ENCODE measurements at regions not wholly inside any gene's neighbourhood (a gene's known extent, or its start where the extent isn't known, plus 50 kb on each side); places are given as distances from the start of the nearest gene placed in this dataset.

DNA sequence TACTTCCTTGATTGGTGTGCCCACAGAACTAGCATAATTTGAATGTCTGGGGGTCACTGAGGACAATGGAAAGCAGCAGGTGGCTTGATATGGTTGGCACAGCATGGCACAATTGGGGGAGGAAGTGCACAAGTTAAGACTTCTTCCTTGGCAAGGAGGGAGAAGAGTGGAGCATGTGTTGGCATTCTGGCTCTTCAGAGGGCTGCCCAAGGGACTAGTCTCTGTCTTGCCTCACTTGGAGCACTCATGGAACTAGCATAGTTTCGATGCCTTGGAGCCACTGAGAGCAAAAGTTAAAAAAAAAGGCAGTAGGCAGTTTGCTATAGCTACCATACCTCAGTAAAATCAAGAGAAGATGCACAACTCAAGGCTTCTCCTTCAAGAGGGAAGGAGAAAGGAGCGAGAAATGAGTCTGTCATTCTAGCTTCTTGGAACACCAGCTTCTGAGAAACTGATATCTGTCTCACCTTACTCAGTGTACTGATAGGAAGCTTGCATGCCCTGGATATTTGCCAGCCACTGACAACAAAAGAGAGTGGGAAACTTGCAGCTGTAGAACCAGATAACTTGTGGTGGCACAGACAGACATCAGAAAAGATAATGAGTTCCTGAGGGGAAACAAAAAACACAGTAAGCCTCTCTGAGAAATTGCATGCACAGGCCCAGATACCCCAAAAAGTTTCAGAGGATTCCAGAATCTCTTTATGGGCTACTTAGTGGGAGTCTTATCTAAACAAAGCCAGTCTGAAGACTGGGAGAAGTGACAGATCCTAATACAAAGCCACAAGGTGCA is 207.5 kb upstream of the SAMSN1 start:
- Histone ChIP-seq H3K9ac (no peak overlapping the region), H3K4me1 (ENCODE audit: control insufficient read depth in 1 of 2, insufficient read depth in 2 of 2, low read depth in 1 of 2, low read length in 1 of 2) (no peaks in the 10 kb centered on the region), H3K36me3 (replicated peaks in 1 of 2; ENCODE audit: control insufficient read depth in 1 of 2, insufficient read depth in 2 of 2, low read length in 1 of 2) (no peaks in the 10 kb centered on the region), H3K27ac (ENCODE audit: low read depth in 2 of 2, low read length in 1 of 2) (no peak overlapping the region), H3K27me3 (ENCODE audit: insufficient read depth) (no peaks in the 10 kb centered on the region), H3K4me2 (no peak overlapping the region), H2AFZ (ENCODE audit: low read depth) (no peak overlapping the region), H3F3A (replicated peaks; ENCODE audit: insufficient read depth) (no peaks in the 10 kb centered on the region), H3K9me2 (0 out of 2 replicates have a peak, but pooled peaks cover 6% of the 10 kb centered on the region), H4K20me1 (ENCODE audit: insufficient read depth) (no peaks in the 10 kb centered on the region), H3K4me3 (ENCODE audit: low read depth in 2 of 2, low read length in 1 of 2) (no peak overlapping the region), H3K79me2 (ENCODE audit: insufficient read depth) (no peaks in the 10 kb centered on the region), H3K9me3 (no peaks in the 10 kb centered on the region)
- WGBS (ENCODE audit: low lambda C conversion rate) = 11% methylated on average over 2 of the region's 2 CpGs
- POLR2A ChIA-PET = no interaction called here
- DNase-seq = no peak
- CTCF ChIA-PET = no interaction called here
- no peak for TF ChIP-seq TAF1 (IDR thresholded peaks at IDR 0.05; ENCODE audit: borderline replicate concordance, low read depth, low read length)
- TF ChIP-seq, protein P1, sequence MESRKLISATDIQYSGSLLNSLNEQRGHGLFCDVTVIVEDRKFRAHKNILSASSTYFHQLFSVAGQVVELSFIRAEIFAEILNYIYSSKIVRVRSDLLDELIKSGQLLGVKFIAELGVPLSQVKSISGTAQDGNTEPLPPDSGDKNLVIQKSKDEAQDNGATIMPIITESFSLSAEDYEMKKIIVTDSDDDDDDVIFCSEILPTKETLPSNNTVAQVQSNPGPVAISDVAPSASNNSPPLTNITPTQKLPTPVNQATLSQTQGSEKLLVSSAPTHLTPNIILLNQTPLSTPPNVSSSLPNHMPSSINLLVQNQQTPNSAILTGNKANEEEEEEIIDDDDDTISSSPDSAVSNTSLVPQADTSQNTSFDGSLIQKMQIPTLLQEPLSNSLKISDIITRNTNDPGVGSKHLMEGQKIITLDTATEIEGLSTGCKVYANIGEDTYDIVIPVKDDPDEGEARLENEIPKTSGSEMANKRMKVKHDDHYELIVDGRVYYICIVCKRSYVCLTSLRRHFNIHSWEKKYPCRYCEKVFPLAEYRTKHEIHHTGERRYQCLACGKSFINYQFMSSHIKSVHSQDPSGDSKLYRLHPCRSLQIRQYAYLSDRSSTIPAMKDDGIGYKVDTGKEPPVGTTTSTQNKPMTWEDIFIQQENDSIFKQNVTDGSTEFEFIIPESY (IDR thresholded peaks at IDR 0.05; ENCODE audit: borderline replicate concordance, low read depth) = no peak
- TF ChIP-seq, protein P2, sequence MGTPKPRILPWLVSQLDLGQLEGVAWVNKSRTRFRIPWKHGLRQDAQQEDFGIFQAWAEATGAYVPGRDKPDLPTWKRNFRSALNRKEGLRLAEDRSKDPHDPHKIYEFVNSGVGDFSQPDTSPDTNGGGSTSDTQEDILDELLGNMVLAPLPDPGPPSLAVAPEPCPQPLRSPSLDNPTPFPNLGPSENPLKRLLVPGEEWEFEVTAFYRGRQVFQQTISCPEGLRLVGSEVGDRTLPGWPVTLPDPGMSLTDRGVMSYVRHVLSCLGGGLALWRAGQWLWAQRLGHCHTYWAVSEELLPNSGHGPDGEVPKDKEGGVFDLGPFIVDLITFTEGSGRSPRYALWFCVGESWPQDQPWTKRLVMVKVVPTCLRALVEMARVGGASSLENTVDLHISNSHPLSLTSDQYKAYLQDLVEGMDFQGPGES (IDR thresholded peaks at IDR 0.05; ENCODE audit: low read depth, low read length) = no peak
- TF ChIP-seq RFX5 (IDR thresholded peaks at IDR 0.05; ENCODE audit: low read length) = no peak
- no peak for TF ChIP-seq NRF1 (IDR thresholded peaks at IDR 0.05; ENCODE audit: low read depth, low read length)
- TF ChIP-seq, protein P3, sequence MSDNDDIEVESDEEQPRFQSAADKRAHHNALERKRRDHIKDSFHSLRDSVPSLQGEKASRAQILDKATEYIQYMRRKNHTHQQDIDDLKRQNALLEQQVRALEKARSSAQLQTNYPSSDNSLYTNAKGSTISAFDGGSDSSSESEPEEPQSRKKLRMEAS (IDR thresholded peaks at IDR 0.05; ENCODE audit: low read depth) = no peak
- no peak for TF ChIP-seq FOSL2 (IDR thresholded peaks at IDR 0.05; ENCODE audit: borderline replicate concordance, low read depth)
- no peak for TF ChIP-seq GABPA (IDR thresholded peaks at IDR 0.05; ENCODE audit: low read depth)
- no peak for TF ChIP-seq FOXM1 (IDR thresholded peaks at IDR 0.05; ENCODE audit: low read depth)
- TF ChIP-seq RXRA (IDR thresholded peaks at IDR 0.05; ENCODE audit: borderline replicate concordance, low read depth) = no peak
- TF ChIP-seq RAD21 (IDR thresholded peaks at IDR 0.05; ENCODE audit: low read length) = no peak
- TF ChIP-seq NFIC (IDR thresholded peaks at IDR 0.05; ENCODE audit: borderline replicate concordance) = no peak

DNA sequence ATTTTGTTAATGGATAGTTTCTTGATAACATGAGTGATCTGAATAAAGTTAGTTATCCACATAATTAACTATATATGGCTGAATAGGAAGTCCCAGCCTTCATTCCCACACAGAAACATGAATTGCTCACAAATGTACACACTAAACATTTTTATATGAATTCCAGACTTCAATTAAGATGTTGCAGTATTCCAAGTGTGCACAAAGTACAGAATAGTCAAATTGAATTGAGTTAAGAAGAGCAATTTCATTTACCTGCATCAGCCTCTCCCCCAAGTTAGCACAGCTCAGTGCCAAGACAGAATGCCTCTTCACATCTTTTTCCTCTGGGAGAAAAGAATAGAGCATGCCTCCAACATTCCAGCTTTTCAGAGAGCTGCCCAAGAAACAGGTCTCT is 207.0 kb upstream of the SAMSN1 start:
- H3K27ac ChIP-seq (ENCODE audit: low read depth in 2 of 2, low read length in 1 of 2) = no peak overlapping the region
- no peaks in the 10 kb centered on the region for H3K36me3 ChIP-seq (replicated peaks in 1 of 2; ENCODE audit: control insufficient read depth in 1 of 2, insufficient read depth in 2 of 2, low read length in 1 of 2)
- no peaks in the 10 kb centered on the region for H3K27me3 ChIP-seq (ENCODE audit: insufficient read depth)
- TF ChIP-seq TEAD4 (IDR thresholded peaks at IDR 0.05; ENCODE audit: borderline replicate concordance, insufficient read depth) (no peak), GATA2 (CRISPR knock-in tag; IDR thresholded peaks at IDR 0.05) (no peak)
- TF ChIP-seq, protein P4, sequence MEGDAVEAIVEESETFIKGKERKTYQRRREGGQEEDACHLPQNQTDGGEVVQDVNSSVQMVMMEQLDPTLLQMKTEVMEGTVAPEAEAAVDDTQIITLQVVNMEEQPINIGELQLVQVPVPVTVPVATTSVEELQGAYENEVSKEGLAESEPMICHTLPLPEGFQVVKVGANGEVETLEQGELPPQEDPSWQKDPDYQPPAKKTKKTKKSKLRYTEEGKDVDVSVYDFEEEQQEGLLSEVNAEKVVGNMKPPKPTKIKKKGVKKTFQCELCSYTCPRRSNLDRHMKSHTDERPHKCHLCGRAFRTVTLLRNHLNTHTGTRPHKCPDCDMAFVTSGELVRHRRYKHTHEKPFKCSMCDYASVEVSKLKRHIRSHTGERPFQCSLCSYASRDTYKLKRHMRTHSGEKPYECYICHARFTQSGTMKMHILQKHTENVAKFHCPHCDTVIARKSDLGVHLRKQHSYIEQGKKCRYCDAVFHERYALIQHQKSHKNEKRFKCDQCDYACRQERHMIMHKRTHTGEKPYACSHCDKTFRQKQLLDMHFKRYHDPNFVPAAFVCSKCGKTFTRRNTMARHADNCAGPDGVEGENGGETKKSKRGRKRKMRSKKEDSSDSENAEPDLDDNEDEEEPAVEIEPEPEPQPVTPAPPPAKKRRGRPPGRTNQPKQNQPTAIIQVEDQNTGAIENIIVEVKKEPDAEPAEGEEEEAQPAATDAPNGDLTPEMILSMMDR (IDR thresholded peaks at IDR 0.05) = no peak
- H4K20me1 ChIP-seq (ENCODE audit: insufficient read depth) = no peaks in the 10 kb centered on the region
- H3K4me1 ChIP-seq (ENCODE audit: control insufficient read depth in 1 of 2, insufficient read depth in 2 of 2, low read depth in 1 of 2, low read length in 1 of 2) = no peaks in the 10 kb centered on the region
- no peak overlapping the region for H3K4me2 ChIP-seq
- H3K79me2 ChIP-seq (ENCODE audit: insufficient read depth) = no peaks in the 10 kb centered on the region
- no peak overlapping the region for H3K9ac ChIP-seq
- no peaks in the 10 kb centered on the region for H3F3A ChIP-seq (replicated peaks; ENCODE audit: insufficient read depth)
- no peak overlapping the region for H2AFZ ChIP-seq (ENCODE audit: low read depth)
- H3K4me3 ChIP-seq (ENCODE audit: low read depth in 2 of 2, low read length in 1 of 2) = no peak overlapping the region
- ChIA-PET POLR2A (no interaction called here), CTCF (no interaction called here)
- 0 out of 2 replicates have a peak, but pooled peaks cover 6% of the 10 kb centered on the region for H3K9me2 ChIP-seq
- no peak for DNase-seq
- no peaks in the 10 kb centered on the region for H3K9me3 ChIP-seq

All from SK-N-SH (cell line).